GM12872 (cell line): ENCODE measurements at regions not wholly inside any gene's neighbourhood (a gene's known extent, or its start where the extent isn't known, plus 50 kb on each side); places are given as distances from the start of the nearest gene placed in this dataset.

Experiments
- TF ChIP-seq, protein P1 (sequence below): IDR thresholded peaks from 3 replicates; pipeline ENCODE4 v1.5.1; 2011; ENCODE audit warnings: low read depth, mild to moderate bottlenecking, low read length, moderate library complexity; ENCODE audit not compliant: insufficient read depth

DNA sequence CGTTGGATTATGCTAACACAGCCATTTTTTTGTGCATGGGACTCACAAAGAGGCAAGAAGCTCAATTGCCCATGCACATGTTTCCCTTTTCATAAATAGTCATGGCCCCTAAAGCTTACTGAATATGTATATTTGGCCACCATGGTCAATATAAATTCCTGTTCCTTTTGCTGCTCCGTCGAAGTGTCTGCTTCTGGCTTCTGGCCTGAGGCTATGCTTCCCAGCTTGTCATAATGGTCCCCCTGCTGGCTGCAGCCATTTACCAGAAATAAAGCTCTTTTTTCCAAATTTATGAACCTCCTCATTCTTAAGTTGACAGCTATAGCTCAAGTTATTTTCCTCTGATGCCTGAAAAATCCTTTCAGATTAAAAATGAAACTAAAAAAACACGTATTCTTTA is 602.1 kb downstream of the VGLL3 start:
- TF ChIP-seq, protein P1, sequence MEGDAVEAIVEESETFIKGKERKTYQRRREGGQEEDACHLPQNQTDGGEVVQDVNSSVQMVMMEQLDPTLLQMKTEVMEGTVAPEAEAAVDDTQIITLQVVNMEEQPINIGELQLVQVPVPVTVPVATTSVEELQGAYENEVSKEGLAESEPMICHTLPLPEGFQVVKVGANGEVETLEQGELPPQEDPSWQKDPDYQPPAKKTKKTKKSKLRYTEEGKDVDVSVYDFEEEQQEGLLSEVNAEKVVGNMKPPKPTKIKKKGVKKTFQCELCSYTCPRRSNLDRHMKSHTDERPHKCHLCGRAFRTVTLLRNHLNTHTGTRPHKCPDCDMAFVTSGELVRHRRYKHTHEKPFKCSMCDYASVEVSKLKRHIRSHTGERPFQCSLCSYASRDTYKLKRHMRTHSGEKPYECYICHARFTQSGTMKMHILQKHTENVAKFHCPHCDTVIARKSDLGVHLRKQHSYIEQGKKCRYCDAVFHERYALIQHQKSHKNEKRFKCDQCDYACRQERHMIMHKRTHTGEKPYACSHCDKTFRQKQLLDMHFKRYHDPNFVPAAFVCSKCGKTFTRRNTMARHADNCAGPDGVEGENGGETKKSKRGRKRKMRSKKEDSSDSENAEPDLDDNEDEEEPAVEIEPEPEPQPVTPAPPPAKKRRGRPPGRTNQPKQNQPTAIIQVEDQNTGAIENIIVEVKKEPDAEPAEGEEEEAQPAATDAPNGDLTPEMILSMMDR: 0 out of 3 replicates have a peak, but pooled peaks have one; percentile 4

DNA sequence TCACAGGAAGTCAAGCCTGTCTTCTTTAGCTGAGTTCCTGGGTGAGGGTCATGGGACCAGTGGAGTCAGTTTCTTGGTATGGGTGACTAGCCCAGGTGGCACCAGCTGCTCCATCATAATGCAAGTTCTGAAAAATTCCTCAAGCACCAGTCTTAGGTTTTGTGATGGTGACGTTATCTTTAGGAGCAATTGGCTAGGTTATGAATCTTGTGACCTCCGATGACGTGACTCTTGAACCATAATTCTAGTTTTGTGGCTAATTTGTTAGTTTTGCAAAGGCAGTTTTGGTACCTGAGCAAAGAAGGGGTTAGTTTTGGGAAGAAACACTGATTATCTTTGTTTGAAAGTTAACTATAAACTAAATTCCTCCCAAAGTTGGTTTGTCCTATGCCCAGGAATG is 608.4 kb downstream of the VGLL3 start:
- TF ChIP-seq, protein P1: no peak

DNA sequence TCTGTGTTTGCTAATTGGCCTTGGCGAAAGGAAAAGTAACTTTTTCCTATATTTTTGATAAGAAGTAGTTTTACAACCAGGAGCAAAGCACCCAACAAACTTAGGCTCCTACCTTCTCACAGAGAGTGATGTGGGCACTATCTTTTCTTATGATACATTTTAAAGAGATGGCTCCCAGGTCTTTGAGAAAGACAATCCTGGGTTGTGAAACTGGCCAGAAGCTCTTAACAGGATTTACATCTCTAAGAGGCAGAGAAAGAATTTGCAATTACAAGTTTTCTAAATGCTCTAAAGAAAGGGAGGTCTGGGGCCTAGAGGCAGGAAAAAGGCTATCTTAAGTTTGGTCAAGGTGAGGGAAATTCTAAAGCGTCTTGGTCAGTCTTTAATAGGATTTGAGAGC is 609.7 kb downstream of the VGLL3 start:
- TF ChIP-seq, protein P1: no peak

DNA sequence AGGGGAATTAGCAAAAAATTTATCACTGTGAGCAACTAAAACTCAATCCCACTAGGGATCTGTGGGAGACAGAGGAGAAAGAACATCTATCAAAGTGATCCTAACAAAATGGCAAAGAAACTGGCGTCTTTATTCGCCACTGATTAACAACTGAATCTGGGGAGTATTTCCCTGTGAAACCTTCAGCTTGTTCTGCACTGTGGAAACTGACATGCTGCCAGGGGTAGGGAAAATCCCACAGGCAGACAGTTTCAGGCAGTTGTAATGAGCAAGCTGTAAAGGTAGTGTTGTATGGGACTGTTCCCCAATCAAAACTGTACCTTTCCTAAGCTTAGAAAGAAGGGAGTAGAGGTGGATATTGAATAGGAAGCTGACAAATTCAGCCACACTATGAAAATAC is 611.7 kb downstream of the VGLL3 start:
- TF ChIP-seq, protein P1: no peak

DNA sequence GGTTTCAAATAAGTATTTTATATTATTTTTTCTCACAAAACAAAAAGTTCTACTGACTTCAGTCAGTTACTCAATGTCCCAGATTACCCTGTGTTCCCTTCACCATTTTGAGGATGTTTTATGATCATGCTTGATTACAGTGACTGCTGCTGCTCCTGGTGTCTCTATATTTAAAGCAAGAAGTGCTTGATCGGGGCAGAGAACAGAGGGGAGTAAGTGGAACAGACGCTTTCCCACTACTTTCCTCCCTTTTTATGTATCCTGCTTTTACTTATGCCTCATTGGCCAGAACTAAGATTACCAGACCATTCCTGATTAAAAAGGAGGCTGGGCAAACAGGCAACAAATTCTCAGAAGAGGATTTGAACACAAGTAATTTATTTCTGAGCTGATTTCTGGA is 612.1 kb downstream of the VGLL3 start:
- TF ChIP-seq, protein P1: no peak

DNA sequence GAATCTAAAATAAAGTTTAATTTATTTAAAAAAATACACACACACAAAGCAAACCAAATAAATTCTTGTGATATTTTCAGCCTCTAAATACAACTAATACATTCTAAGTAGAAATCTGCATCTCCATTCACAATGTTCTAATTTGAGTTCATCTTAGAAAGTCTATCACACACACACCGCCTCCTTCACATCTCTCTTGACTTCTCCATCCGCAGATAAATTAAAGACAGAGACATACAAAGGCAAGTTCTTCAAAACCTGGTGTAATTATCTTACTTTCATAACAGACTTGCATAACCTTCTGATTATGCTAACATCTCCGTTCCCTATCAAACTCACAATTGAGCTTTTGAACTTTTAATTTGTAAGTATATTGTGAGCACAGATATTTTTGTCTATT is 657.3 kb downstream of the VGLL3 start:
- TF ChIP-seq, protein P1: no peak

DNA sequence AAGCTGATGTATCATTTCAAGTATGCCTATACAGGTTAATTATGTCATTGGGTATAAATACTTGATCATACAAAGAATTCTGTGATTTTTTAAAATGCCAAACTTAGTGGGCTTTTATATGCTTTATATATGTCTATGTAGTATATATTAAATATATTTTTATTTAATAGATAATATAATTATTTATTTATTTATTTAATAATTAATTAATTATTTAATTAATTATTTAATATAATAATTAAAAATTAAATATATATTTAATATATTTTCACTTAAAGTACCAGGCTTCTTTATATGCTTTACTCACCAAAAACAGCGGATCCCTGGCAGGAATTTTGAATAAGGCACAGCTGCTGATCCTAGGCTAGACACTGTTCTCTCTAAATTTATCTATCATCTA is 687.0 kb downstream of the VGLL3 start:
- TF ChIP-seq, protein P1: no peak
